Fibroblast of lung (primary cell): ENCODE measurements at regions not wholly inside any gene's neighbourhood (a gene's known extent, or its start where the extent isn't known, plus 50 kb on each side); places are given as distances from the start of the nearest gene placed in this dataset.

Experiments used
- CTCF ChIP-seq, 2 donors: IDR thresholded peaks in 1 of 2; conservative IDR thresholded peaks in 1 of 2; 1 replicate in 1 of 2; 2 replicates in 1 of 2; pipeline ENCODE4 v1.5.1; 2011 to 2012; ENCODE audit warnings: low read length in 2 of 2, control low read depth in 1 of 2, inconsistent platforms in 1 of 2, low read depth in 1 of 2, mild to moderate bottlenecking in 1 of 2
- EZH2 ChIP-seq: IDR thresholded peaks from 2 replicates; pipeline ENCODE4 v1.5.1; 2012; ENCODE audit warnings: low read length, control low read depth, mild to moderate bottlenecking; ENCODE audit errors: missing control alignments

DNA sequence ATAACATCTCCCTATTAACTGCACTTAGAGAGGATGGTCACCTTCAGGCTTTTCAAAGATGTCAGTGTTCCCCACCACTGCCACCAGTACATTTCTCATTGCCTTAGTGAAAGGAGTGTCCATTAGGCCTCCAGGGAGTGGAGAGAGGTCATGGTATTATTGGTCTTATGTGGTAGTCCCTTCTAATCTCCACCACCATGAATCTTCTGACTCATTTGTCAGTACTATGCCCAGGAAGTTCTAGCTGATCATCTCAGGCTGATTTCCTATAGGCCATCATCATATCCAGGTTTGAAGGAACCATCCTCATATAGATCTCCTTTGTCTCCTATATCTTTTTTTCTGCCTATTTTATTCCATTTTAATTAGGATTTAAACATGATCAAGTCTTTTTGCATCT is 221.5 kb downstream of the CYB561 start:
- no peak for TF ChIP-seq CTCF (conservative IDR thresholded peaks at IDR 0.05 in 1 of 2, IDR thresholded peaks at IDR 0.05 in 1 of 2; ENCODE audit: low read depth in 1 of 2, low read length in 2 of 2)
- TF ChIP-seq EZH2 = no peak
